GM23338 (cell line): ENCODE measurements at regions not wholly inside any gene's neighbourhood (a gene's known extent, or its start where the extent isn't known, plus 50 kb on each side); places are given as distances from the start of the nearest gene placed in this dataset.

Experiments used
- CREB1 ChIP-seq: fragments of 250-450 bp; sonication (Bioruptor Pico); IDR thresholded peaks from 2 replicates; pipeline ENCODE4 v1.5.0; 2020; ENCODE audit warnings: low read depth, mild to moderate bottlenecking, moderate library complexity
- CTCF ChIP-seq, 2 experiments: fragments of 200-600 bp in 1 of 2; sonication (generic) in 1 of 2; conservative IDR thresholded peaks; 2 replicates each; pipeline versions ENCODE4 v1.5.1 to v1.6.1; 2016 to 2017; ENCODE audit warnings: antibody characterized with exemption in 2 of 2, low read depth in 2 of 2, mild to moderate bottlenecking in 2 of 2, moderate library complexity in 1 of 2
- ETS1 ChIP-seq: IDR thresholded peaks from 2 replicates; pipeline ENCODE4 v1.6.1; 2016; ENCODE audit warnings: antibody characterized with exemption
- EZH2 ChIP-seq: fragments of 200-600 bp; sonication (generic); IDR thresholded peaks from one replicate; pipeline ENCODE4 v1.8.0; 2017; ENCODE audit warnings: antibody characterized with exemption, mild to moderate bottlenecking, low read depth; ENCODE audit not compliant: unreplicated experiment
- EZH2phosphoT487 ChIP-seq: fragments of 200-600 bp; sonication (generic); IDR thresholded peaks from one replicate; pipeline ENCODE4 v1.8.1; 2018; ENCODE audit warnings: antibody characterized with exemption; ENCODE audit not compliant: unreplicated experiment
- JUNB ChIP-seq: IDR thresholded peaks from one replicate; pipeline ENCODE4 v1.6.1; 2016; ENCODE audit warnings: antibody characterized with exemption; ENCODE audit not compliant: unreplicated experiment
- NANOG ChIP-seq: IDR thresholded peaks from 2 replicates; pipeline ENCODE4 v1.6.1; 2016; ENCODE audit warnings: antibody characterized with exemption, borderline replicate concordance
- POLR2AphosphoS5 ChIP-seq: IDR thresholded peaks from 2 replicates; pipeline ENCODE4 v1.6.1; 2016; ENCODE audit warnings: antibody characterized with exemption, low read depth
- REST ChIP-seq: IDR thresholded peaks from one replicate; pipeline ENCODE4 v1.6.1; 2018; ENCODE audit warnings: antibody characterized with exemption; ENCODE audit not compliant: unreplicated experiment
- STAT1 ChIP-seq: IDR thresholded peaks from one replicate; pipeline ENCODE4 v1.6.1; 2016; ENCODE audit warnings: antibody characterized with exemption; ENCODE audit not compliant: unreplicated experiment
- ZNF114 ChIP-seq: fragments of 250-450 bp; sonication (Bioruptor Pico); IDR thresholded peaks from 2 replicates; pipeline ENCODE4 v1.5.0; 2020; ENCODE audit warnings: mild to moderate bottlenecking, moderate library complexity
- ZNF331 ChIP-seq: fragments of 250-450 bp; sonication (Bioruptor Pico); IDR thresholded peaks from 2 replicates; pipeline ENCODE4 v1.5.0; 2020; ENCODE audit warnings: low read depth, mild to moderate bottlenecking, moderate library complexity
- ZNF462 ChIP-seq: fragments of 250-450 bp; sonication (Bioruptor Pico); IDR thresholded peaks from 2 replicates; pipeline ENCODE4 v1.5.0; 2020; ENCODE audit warnings: mild to moderate bottlenecking, moderate library complexity

GRCh38 chr13:34103854-34104253 lies 285.9 kb downstream of the RFC3 start:
- TF ChIP-seq ZNF331 (CRISPR knock-in tag) (no peak), EZH2 (no peak), CTCF (conservative IDR thresholded peaks at IDR 0.05; ENCODE audit: low read depth in 2 of 2) (no peak), EZH2phosphoT487 (no peak), POLR2AphosphoS5 (no peak), REST (no peak), CREB1 (CRISPR knock-in tag) (no peak), ZNF462 (CRISPR knock-in tag) (no peak), ETS1 (no peak), NANOG (no peak), STAT1 (no peak), JUNB (no peak), ZNF114 (no peak)
